BLaER1 treated with 17β-estradiol and CSF1 and Interleukin-3, amounts not matched to agents 10 nM and 100 nM (cell line): ENCODE measurements at regions not wholly inside any gene's neighbourhood (a gene's known extent, or its start where the extent isn't known, plus 50 kb on each side); places are given as distances from the start of the nearest gene placed in this dataset.

Experiments
- H3K27ac ChIP-seq, 11 experiments: shearing (Covaris generic); formaldehyde crosslinking; 2 replicates each; pipeline ENCODE4 v1.8.1; 2022
- H3K27me3 ChIP-seq, 11 experiments: shearing (Covaris generic); formaldehyde crosslinking; 2 replicates each; pipeline ENCODE4 v1.8.1; 2022
- H3K36me3 ChIP-seq, 11 experiments: shearing (Covaris generic); formaldehyde crosslinking; 2 replicates each; pipeline ENCODE4 v1.8.1; 2022
- H3K4me1 ChIP-seq, 10 experiments: shearing (Covaris generic); formaldehyde crosslinking; 2 replicates each; pipeline ENCODE4 v1.8.1; 2022
- H3K4me2 ChIP-seq, 11 experiments: shearing (Covaris generic); formaldehyde crosslinking; 2 replicates each; pipeline ENCODE4 v1.8.1; 2022
- H3K4me3 ChIP-seq, 10 experiments: shearing (Covaris generic); formaldehyde crosslinking; 2 replicates each; pipeline ENCODE4 v1.8.1; 2022
- H3K9ac ChIP-seq, 11 experiments: shearing (Covaris generic); formaldehyde crosslinking; 2 replicates each; pipeline ENCODE4 v1.8.1; 2022
- H3K9me3 ChIP-seq, 11 experiments: shearing (Covaris generic); formaldehyde crosslinking; replicated peaks in 1 of 11; 2 replicates each; pipeline ENCODE4 v1.8.1; 2022
- H4K20me1 ChIP-seq, 11 experiments: shearing (Covaris generic); formaldehyde crosslinking; 2 replicates each; pipeline ENCODE4 v1.8.1; 2022
- Cebpa-rat ChIP-seq, 11 experiments: shearing (Covaris generic); IDR thresholded peaks; 2 replicates each; pipeline ENCODE4 v1.8.1; 2022

- H3K9me3 ChIP-seq = peaks cover 0 to 8% (median 0%) of the 10 kb centered on the region in 11 experiments; a peak in 3 of 22 replicates
- no peaks in the 10 kb centered on the region for H3K36me3 ChIP-seq
- no peaks in the 10 kb centered on the region for H4K20me1 ChIP-seq
- H3K4me2 ChIP-seq = no peak overlapping the region
- no peak for TF ChIP-seq Cebpa-rat (IDR thresholded peaks at IDR 0.05)
- H3K4me1 ChIP-seq = peaks cover 0 to 9% (median 0%) of the 10 kb centered on the region in 10 experiments; a peak in 4 of 20 replicates
- no peak overlapping the region for H3K9ac ChIP-seq
- no peak overlapping the region for H3K4me3 ChIP-seq
- no peaks in the 10 kb centered on the region for H3K27me3 ChIP-seq
- no peak overlapping the region for H3K27ac ChIP-seq
Measured at GRCh38 chr7:41169317-41169716, 533.6 kb downstream of the INHBA start.

DNA sequence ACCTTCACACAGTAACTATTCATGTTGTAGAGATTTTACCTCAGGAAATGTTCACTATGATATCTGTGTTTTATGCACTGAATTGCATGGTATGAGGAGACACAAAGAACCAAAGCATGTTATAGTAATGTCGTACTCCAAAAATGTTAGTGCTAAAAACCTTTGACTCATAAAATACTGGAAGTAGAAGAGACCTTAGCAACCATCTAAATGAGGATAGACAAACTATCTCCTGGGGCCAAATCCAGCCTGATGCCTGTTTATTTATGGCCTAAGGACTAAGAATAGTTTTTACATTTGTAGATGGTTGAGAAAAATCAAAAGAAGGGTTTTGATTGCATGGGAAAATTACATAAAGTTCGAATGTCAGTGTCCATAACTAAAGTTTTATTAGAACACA, 535.1 kb downstream of the INHBA start:
- no peak for TF ChIP-seq Cebpa-rat (IDR thresholded peaks at IDR 0.05)
- no peak overlapping the region for H3K4me3 ChIP-seq
- H3K27me3 ChIP-seq = no peaks in the 10 kb centered on the region
- H3K27ac ChIP-seq = no peak overlapping the region
- peaks cover 0 to 5% (median 0%) of the 10 kb centered on the region in 11 experiments; a peak in 2 of 22 replicates for H3K9me3 ChIP-seq
- H3K4me2 ChIP-seq = no peak overlapping the region
- no peaks in the 10 kb centered on the region for H4K20me1 ChIP-seq
- peaks cover 0 to 8% (median 0%) of the 10 kb centered on the region in 10 experiments; a peak in 4 of 20 replicates for H3K4me1 ChIP-seq
- H3K9ac ChIP-seq = no peak overlapping the region
- no peaks in the 10 kb centered on the region for H3K36me3 ChIP-seq

DNA sequence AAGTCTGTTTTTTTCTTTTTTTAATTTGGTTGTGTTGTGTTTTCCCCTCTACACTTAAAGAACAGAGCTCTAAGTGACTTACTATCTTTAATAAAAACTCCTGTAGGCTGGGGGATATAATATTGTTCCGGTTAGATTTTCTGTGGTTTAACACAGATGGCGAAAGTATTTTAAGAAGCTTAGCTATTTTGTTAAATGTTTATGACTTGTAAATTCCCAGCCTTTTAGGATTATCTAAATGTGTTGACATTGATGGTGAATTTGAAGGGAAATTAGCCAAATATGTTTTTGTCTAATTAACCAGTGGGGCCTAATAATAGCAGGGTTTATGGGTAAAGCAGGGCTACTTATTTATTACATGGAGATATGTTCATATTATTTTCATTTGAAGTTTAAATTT, 538.5 kb downstream of the INHBA start:
- no peak overlapping the region for H3K9ac ChIP-seq
- H3K4me3 ChIP-seq = no peak overlapping the region
- H3K36me3 ChIP-seq = no peaks in the 10 kb centered on the region
- H3K4me1 ChIP-seq = no peaks in the 10 kb centered on the region
- H4K20me1 ChIP-seq = no peaks in the 10 kb centered on the region
- no peaks in the 10 kb centered on the region for H3K27me3 ChIP-seq
- TF ChIP-seq Cebpa-rat (IDR thresholded peaks at IDR 0.05) = no peak
- H3K4me2 ChIP-seq = no peak overlapping the region
- no peak overlapping the region for H3K27ac ChIP-seq
- peaks cover 0 to 23% (median 8%) of the 10 kb centered on the region in 11 experiments; a peak in 12 of 22 replicates for H3K9me3 ChIP-seq

DNA sequence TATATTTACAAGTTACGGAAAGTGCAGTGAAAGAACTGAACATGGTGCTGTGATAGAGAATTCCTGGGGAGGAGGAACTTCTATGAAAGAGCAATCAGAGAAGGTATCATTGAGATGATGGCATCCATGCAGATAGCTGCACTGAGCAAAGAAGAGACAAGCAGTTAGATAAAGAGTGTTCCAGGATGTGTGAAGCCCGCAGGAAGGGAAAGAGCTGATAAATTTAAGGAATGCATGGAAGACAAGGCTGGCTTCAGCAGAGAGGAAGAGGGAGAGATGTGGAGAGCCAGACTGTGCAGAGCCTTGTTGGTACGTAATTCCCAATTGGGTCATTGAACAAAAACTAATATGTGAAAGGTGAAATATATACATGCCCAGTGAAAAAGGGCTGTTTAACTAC, 538.9 kb downstream of the INHBA start:
- no peaks in the 10 kb centered on the region for H3K27me3 ChIP-seq
- no peak for TF ChIP-seq Cebpa-rat (IDR thresholded peaks at IDR 0.05)
- H3K9ac ChIP-seq = no peak overlapping the region
- H4K20me1 ChIP-seq = no peaks in the 10 kb centered on the region
- no peak overlapping the region for H3K4me2 ChIP-seq
- peaks cover 0 to 23% (median 8%) of the 10 kb centered on the region in 11 experiments; a peak in 12 of 22 replicates for H3K9me3 ChIP-seq
- H3K4me3 ChIP-seq = no peak overlapping the region
- H3K27ac ChIP-seq = no peak overlapping the region
- H3K36me3 ChIP-seq = no peaks in the 10 kb centered on the region
- H3K4me1 ChIP-seq = no peaks in the 10 kb centered on the region

- no peaks in the 10 kb centered on the region for H3K4me1 ChIP-seq
- H3K9ac ChIP-seq = no peak overlapping the region
- H3K27ac ChIP-seq = no peak overlapping the region
- peaks cover 0 to 23% (median 8%) of the 10 kb centered on the region in 11 experiments; a peak in 12 of 22 replicates for H3K9me3 ChIP-seq
- H3K4me2 ChIP-seq = no peak overlapping the region
- H4K20me1 ChIP-seq = no peaks in the 10 kb centered on the region
- H3K4me3 ChIP-seq = no peak overlapping the region
- no peaks in the 10 kb centered on the region for H3K27me3 ChIP-seq
- TF ChIP-seq Cebpa-rat (IDR thresholded peaks at IDR 0.05) = no peak
- no peaks in the 10 kb centered on the region for H3K36me3 ChIP-seq
Measured at GRCh38 chr7:41162612-41163011, 540.3 kb downstream of the INHBA start.

DNA sequence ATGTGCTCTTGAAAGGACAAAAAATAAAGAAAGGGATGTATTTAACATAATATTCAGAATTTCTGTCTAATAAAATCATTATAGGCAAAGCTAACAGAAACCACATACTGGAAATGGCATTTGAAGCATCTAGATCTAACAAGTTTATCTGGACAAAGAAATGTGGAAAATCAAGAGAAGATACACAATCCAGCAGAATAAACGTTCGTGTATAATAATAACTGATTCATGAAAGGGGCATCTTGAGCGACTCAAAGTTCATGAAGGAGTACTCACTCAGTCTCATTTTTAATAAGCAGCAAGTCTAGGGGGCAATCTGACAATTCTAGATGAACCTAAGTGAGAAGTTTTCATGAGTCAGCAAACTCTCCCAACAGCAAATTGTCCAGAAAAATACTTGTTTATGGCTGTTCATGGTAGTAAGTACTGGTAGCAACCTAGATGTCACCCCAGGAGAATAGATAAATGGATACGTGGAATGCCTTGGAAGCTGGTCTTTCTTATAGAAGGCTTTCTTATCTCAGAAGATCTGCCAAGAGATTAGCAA, 541.8 kb downstream of the INHBA start:
- H3K27ac ChIP-seq = no peak overlapping the region
- H3K9me3 ChIP-seq = peaks cover 0 to 23% (median 8%) of the 10 kb centered on the region in 11 experiments; a peak in 12 of 22 replicates
- no peaks in the 10 kb centered on the region for H4K20me1 ChIP-seq
- no peak overlapping the region for H3K4me2 ChIP-seq
- H3K27me3 ChIP-seq = no peaks in the 10 kb centered on the region
- H3K9ac ChIP-seq = no peak overlapping the region
- no peak for TF ChIP-seq Cebpa-rat (IDR thresholded peaks at IDR 0.05)
- no peaks in the 10 kb centered on the region for H3K4me1 ChIP-seq
- H3K4me3 ChIP-seq = no peak overlapping the region
- H3K36me3 ChIP-seq = no peaks in the 10 kb centered on the region

DNA sequence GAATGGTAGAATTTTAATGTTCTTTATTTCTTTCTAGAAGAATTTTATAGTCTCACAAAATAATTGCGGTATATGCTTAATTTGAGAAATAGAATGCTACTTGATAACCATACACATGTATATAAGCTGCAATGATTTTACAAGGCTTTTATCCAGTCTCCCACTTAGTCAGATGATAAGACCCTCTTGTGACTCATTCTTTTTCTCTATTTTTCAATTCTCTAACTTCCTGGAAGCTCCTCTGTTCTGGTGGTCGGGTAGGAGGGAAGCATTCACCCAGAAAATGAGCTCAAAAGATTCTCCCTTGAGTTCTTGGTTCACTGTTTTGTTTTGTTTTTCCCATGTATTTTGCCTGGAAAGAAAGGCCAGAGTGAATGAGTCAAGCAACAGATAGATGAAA, 546.6 kb downstream of the INHBA start:
- Histone ChIP-seq H3K9ac (no peak overlapping the region), H3K27me3 (no peaks in the 10 kb centered on the region), H3K27ac (no peak overlapping the region), H3K36me3 (no peaks in the 10 kb centered on the region), H3K4me2 (no peak overlapping the region), H3K4me1 (no peaks in the 10 kb centered on the region), H3K4me3 (no peak overlapping the region), H4K20me1 (no peaks in the 10 kb centered on the region), H3K9me3 (peaks cover 0 to 17% (median 8%) of the 10 kb centered on the region in 11 experiments; a peak in 12 of 22 replicates)
- no peak for TF ChIP-seq Cebpa-rat (IDR thresholded peaks at IDR 0.05)

DNA sequence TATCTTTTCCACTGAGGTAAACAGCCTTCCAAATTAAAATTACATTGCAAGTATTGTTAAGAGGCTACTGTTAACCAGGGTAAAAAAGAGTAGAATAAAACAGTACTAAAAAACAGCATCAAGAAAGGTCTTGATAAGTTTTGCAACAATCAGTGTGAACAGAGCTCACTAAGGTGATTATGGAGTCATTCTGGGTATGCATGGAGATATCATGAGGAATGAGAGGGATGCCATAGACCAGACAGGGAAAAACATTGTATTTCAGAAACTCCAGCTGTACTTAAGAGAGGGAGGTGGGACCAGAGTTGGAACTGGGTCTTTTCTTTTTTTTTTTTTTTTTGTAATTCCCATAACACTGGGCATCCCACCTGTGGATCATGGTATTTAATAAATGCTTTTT, 549.6 kb downstream of the INHBA start:
- no peaks in the 10 kb centered on the region for H3K9me3 ChIP-seq
- no peaks in the 10 kb centered on the region for H3K27me3 ChIP-seq
- no peak overlapping the region for H3K4me3 ChIP-seq
- H3K4me1 ChIP-seq = no peaks in the 10 kb centered on the region
- no peaks in the 10 kb centered on the region for H3K36me3 ChIP-seq
- H3K27ac ChIP-seq = no peak overlapping the region
- no peak overlapping the region for H3K9ac ChIP-seq
- no peaks in the 10 kb centered on the region for H4K20me1 ChIP-seq
- H3K4me2 ChIP-seq = no peak overlapping the region
- no peak for TF ChIP-seq Cebpa-rat (IDR thresholded peaks at IDR 0.05)

GRCh38 chr7:41152179-41152678, 550.7 kb downstream of the INHBA start:
- H4K20me1 ChIP-seq = no peaks in the 10 kb centered on the region
- H3K4me2 ChIP-seq = no peak overlapping the region
- H3K4me3 ChIP-seq = no peak overlapping the region
- no peaks in the 10 kb centered on the region for H3K9me3 ChIP-seq
- H3K27ac ChIP-seq = no peak overlapping the region
- no peaks in the 10 kb centered on the region for H3K36me3 ChIP-seq
- H3K27me3 ChIP-seq = no peaks in the 10 kb centered on the region
- no peak overlapping the region for H3K9ac ChIP-seq
- H3K4me1 ChIP-seq = no peaks in the 10 kb centered on the region
- no peak for TF ChIP-seq Cebpa-rat (IDR thresholded peaks at IDR 0.05)

GRCh38 chr7:41149576-41149975, 553.3 kb downstream of the INHBA start:
- no peaks in the 10 kb centered on the region for H3K9me3 ChIP-seq
- H3K9ac ChIP-seq = no peak overlapping the region
- H3K4me1 ChIP-seq = no peaks in the 10 kb centered on the region
- no peak overlapping the region for H3K27ac ChIP-seq
- no peaks in the 10 kb centered on the region for H3K36me3 ChIP-seq
- no peak overlapping the region for H3K4me3 ChIP-seq
- H4K20me1 ChIP-seq = no peaks in the 10 kb centered on the region
- TF ChIP-seq Cebpa-rat (IDR thresholded peaks at IDR 0.05) = no peak
- H3K4me2 ChIP-seq = no peak overlapping the region
- no peaks in the 10 kb centered on the region for H3K27me3 ChIP-seq
